ENCODE measurements at regions not wholly inside any gene's neighbourhood (a gene's known extent, or its start where the extent isn't known, plus 50 kb on each side); places are given as distances from the start of the nearest gene placed in this dataset.

DNA sequence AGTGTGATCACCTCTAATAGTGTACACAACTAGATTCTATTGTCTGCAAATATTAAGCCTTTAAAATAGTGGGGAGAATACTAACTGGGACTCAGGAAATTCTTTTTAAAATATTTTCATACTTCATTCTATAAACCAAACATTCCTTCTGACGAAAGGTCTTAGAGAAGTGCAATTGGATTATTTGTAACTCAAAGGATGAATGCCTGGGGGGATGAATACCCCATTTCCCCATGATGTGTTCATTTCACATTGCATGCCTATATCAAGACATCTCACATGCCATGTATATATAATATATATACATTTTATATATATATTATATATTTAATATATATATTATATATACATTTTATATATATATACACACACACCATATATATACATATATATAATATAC lies 189.9 kb downstream of the VGLL3 start:
- no peaks in the 10 kb centered on the region for H3F3A ChIP-seq (ENCODE audit: insufficient read depth)

DNA sequence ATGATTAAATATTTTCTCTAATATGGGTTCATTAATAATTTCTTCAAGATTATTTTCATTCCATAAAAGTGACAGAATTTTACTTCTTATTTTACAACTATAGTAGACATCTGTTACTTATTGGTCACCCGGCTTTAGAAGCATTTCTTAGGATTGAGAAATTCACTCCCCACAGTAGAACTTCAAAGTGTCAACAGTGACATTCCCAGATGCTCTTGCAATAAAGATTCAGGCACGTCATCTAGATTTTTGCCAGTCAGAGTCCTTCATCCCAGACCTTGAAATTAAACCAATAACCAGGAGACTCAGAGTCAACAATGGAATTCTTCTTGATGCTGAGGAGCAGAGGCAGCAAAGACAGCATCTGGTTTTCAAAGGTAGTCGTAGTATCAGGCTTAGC lies 190.8 kb downstream of the VGLL3 start:
- Histone ChIP-seq H3K4me2 (ENCODE audit: low read depth, low read length, poor library complexity, severe bottlenecking) (no peak overlapping the region), H4K20me1 (ENCODE audit: low read depth, low read length) (no peaks in the 10 kb centered on the region), H2AFZ (ENCODE audit: low read depth, low read length, severe bottlenecking) (no peak overlapping the region), H3K36me3 (ENCODE audit: low read length) (no peaks in the 10 kb centered on the region), H3K27ac (ENCODE audit: low read depth, low read length) (no peak overlapping the region), H3K9me3 (ENCODE audit: insufficient read depth, low read length) (no peaks in the 10 kb centered on the region), H3K4me3 (ENCODE audit: insufficient read depth, low read length, poor library complexity, severe bottlenecking) (no peak overlapping the region), H3K79me2 (ENCODE audit: insufficient read depth, low read length) (no peaks in the 10 kb centered on the region), H3F3A (ENCODE audit: insufficient read depth) (no peaks in the 10 kb centered on the region), H3K9ac (ENCODE audit: low read length) (no peak overlapping the region), H3K27me3 (ENCODE audit: low read length) (no peaks in the 10 kb centered on the region), H3K9me2 (replicated peaks; ENCODE audit: insufficient read depth, low read length) (no peaks in the 10 kb centered on the region)
- TF ChIP-seq, protein P1, sequence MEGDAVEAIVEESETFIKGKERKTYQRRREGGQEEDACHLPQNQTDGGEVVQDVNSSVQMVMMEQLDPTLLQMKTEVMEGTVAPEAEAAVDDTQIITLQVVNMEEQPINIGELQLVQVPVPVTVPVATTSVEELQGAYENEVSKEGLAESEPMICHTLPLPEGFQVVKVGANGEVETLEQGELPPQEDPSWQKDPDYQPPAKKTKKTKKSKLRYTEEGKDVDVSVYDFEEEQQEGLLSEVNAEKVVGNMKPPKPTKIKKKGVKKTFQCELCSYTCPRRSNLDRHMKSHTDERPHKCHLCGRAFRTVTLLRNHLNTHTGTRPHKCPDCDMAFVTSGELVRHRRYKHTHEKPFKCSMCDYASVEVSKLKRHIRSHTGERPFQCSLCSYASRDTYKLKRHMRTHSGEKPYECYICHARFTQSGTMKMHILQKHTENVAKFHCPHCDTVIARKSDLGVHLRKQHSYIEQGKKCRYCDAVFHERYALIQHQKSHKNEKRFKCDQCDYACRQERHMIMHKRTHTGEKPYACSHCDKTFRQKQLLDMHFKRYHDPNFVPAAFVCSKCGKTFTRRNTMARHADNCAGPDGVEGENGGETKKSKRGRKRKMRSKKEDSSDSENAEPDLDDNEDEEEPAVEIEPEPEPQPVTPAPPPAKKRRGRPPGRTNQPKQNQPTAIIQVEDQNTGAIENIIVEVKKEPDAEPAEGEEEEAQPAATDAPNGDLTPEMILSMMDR (IDR thresholded peaks at IDR 0.05; ENCODE audit: insufficient read depth, low read length, poor library complexity, severe bottlenecking): no peak

More for the DNA sequence above, 189.9 kb downstream of the VGLL3 start:
- no peaks in the 10 kb centered on the region for H3K36me3 ChIP-seq (ENCODE audit: low read length)
- H2AFZ ChIP-seq (ENCODE audit: low read depth, low read length, severe bottlenecking): no peak overlapping the region
- H3K27ac ChIP-seq (ENCODE audit: low read depth, low read length): no peak overlapping the region
- H3K9me3 ChIP-seq (ENCODE audit: insufficient read depth, low read length): no peaks in the 10 kb centered on the region
- H3K9me2 ChIP-seq (replicated peaks; ENCODE audit: insufficient read depth, low read length): no peaks in the 10 kb centered on the region
- no peak overlapping the region for H3K4me2 ChIP-seq (ENCODE audit: low read depth, low read length, poor library complexity, severe bottlenecking)
- no peaks in the 10 kb centered on the region for H4K20me1 ChIP-seq (ENCODE audit: low read depth, low read length)
- no peaks in the 10 kb centered on the region for H3K79me2 ChIP-seq (ENCODE audit: insufficient read depth, low read length)
- H3K9ac ChIP-seq (ENCODE audit: low read length): no peak overlapping the region
- H3K4me3 ChIP-seq (ENCODE audit: insufficient read depth, low read length, poor library complexity, severe bottlenecking): no peak overlapping the region
- H3K27me3 ChIP-seq (ENCODE audit: low read length): no peaks in the 10 kb centered on the region
- no peak for TF ChIP-seq EZH2phosphoT487 (conservative IDR thresholded peaks at IDR 0.05; ENCODE audit: low read length)

DNA sequence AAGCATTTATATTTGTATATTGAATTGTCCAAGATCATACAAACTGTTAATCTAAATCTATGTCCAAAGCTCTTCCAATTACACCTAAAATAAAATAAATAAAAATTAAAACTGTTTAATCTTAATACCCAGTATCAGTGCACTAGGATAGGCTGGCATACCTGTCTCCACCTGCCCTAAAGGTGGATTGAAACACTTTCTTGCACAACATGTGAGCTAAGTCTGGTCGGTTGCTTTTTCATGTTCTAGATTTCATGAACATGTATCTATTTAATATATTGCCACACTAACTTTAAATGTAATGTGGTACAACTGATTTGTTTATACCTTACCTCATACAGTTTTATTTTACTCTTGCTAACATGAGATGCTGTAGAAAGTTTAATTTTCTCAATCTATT lies 193.0 kb downstream of the VGLL3 start:
- H3K4me2 ChIP-seq (ENCODE audit: low read depth, low read length, poor library complexity, severe bottlenecking): no peak overlapping the region
- no peak for TF ChIP-seq EZH2phosphoT487 (conservative IDR thresholded peaks at IDR 0.05; ENCODE audit: low read length)
- TF ChIP-seq, protein P1 (IDR thresholded peaks at IDR 0.05; ENCODE audit: insufficient read depth, low read length, poor library complexity, severe bottlenecking): no peak
- no peak overlapping the region for H2AFZ ChIP-seq (ENCODE audit: low read depth, low read length, severe bottlenecking)
- H3K36me3 ChIP-seq (ENCODE audit: low read length): no peaks in the 10 kb centered on the region
- H3F3A ChIP-seq (ENCODE audit: insufficient read depth): no peaks in the 10 kb centered on the region
- no peak overlapping the region for H3K9ac ChIP-seq (ENCODE audit: low read length)
- H3K4me3 ChIP-seq (ENCODE audit: insufficient read depth, low read length, poor library complexity, severe bottlenecking): no peak overlapping the region
- no peaks in the 10 kb centered on the region for H4K20me1 ChIP-seq (ENCODE audit: low read depth, low read length)
- H3K9me2 ChIP-seq (replicated peaks; ENCODE audit: insufficient read depth, low read length): no peaks in the 10 kb centered on the region
- H3K27ac ChIP-seq (ENCODE audit: low read depth, low read length): no peak overlapping the region
- no peaks in the 10 kb centered on the region for H3K9me3 ChIP-seq (ENCODE audit: insufficient read depth, low read length)
- no peaks in the 10 kb centered on the region for H3K27me3 ChIP-seq (ENCODE audit: low read length)
- H3K79me2 ChIP-seq (ENCODE audit: insufficient read depth, low read length): no peaks in the 10 kb centered on the region

DNA sequence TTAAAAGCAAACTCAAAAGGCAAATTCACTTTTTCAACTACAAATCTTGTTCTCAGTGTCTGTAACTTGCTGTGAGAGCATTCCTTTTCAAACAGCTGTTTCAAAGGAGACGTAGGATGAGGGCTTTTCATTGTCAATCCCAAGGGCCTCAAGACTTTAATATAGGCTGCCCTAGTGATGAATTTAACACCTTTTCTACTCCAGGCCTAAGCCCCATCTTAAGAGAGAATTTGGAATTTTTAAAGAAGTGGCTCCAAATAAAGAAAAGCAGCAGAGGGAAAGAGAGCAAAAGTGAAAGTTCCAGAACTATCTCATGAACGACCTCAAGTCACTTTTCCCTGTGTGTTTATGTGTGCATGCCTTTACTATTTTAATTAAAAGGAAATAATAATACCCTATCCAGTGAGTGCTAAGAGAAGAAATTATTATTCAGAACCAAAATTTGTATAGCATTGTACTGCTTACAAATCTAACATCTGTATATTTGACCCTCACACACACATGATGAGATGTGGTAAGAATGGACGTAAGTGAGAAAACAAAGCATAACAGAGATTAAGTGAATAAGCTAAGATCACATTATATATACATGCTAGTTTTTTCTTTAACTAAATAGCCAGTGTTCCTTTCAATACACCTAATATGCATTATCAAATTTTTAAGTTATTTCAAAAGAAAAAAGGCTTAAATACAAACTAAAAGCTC lies 196.4 kb downstream of the VGLL3 start:
- Histone ChIP-seq H4K20me1 (ENCODE audit: low read depth, low read length) (no peaks in the 10 kb centered on the region), H3K9me3 (ENCODE audit: insufficient read depth, low read length) (no peaks in the 10 kb centered on the region), H3K36me3 (ENCODE audit: low read length) (no peaks in the 10 kb centered on the region), H3K9ac (ENCODE audit: low read length) (no peak overlapping the region), H3K27me3 (ENCODE audit: low read length) (no peaks in the 10 kb centered on the region), H3K4me3 (ENCODE audit: insufficient read depth, low read length, poor library complexity, severe bottlenecking) (no peak overlapping the region), H3K4me2 (ENCODE audit: low read depth, low read length, poor library complexity, severe bottlenecking) (no peak overlapping the region), H3K9me2 (replicated peaks; ENCODE audit: insufficient read depth, low read length) (no peaks in the 10 kb centered on the region), H3K79me2 (ENCODE audit: insufficient read depth, low read length) (no peaks in the 10 kb centered on the region), H3K27ac (ENCODE audit: low read depth, low read length) (no peak overlapping the region), H3F3A (ENCODE audit: insufficient read depth) (no peaks in the 10 kb centered on the region), H2AFZ (ENCODE audit: low read depth, low read length, severe bottlenecking) (no peak overlapping the region)
- TF ChIP-seq, protein P1 (IDR thresholded peaks at IDR 0.05; ENCODE audit: insufficient read depth, low read length, poor library complexity, severe bottlenecking): no peak
- no peak for TF ChIP-seq EZH2phosphoT487 (conservative IDR thresholded peaks at IDR 0.05; ENCODE audit: low read length)
